Thyroid gland (tissue), 4 donors: ENCODE measurements at regions not wholly inside any gene's neighbourhood (a gene's known extent, or its start where the extent isn't known, plus 50 kb on each side); places are given as distances from the start of the nearest gene placed in this dataset.

Experiments used
- DNase-seq, 2 donors: peaks; one replicate each; pipeline ENCODE4 v3.0.0-alpha.2; 2019
- H3K27ac ChIP-seq, 3 donors: fragments of 200-600 bp; sonication (generic); 1 replicate in 2 of 3; 2 replicates in 1 of 3; pipeline ENCODE4 v1.5.1; 2016 to 2019; ENCODE audit warnings: mild to moderate bottlenecking in 1 of 3, moderate library complexity in 1 of 3
- H3K27me3 ChIP-seq: fragments of 200-600 bp; sonication (generic); one replicate; pipeline ENCODE4 v1.5.1; 2019
- H3K36me3 ChIP-seq, 2 donors: fragments of 200-600 bp; sonication (generic); one replicate each; pipeline ENCODE4 v1.5.1; 2016 to 2019
- H3K4me1 ChIP-seq, 2 donors: fragments of 200-600 bp; sonication (generic); one replicate each; pipeline ENCODE4 v1.5.1; 2017 to 2019
- H3K4me3 ChIP-seq, 3 donors: fragments of 200-600 bp; sonication (generic); replicated peaks in 1 of 3; 1 replicate in 2 of 3; 2 replicates in 1 of 3; pipeline ENCODE4 v1.5.1; 2016; ENCODE audit warnings: mild to moderate bottlenecking in 1 of 3
- H3K9me3 ChIP-seq: fragments of 200-600 bp; sonication (generic); one replicate; pipeline ENCODE4 v1.5.1; 2017
- CTCF ChIP-seq, 6 experiments: fragments of 200-600 bp in 3 of 6; fragments of 450-650 bp in 3 of 6; sonication (generic) in 3 of 6; IDR thresholded peaks; one replicate each; pipeline ENCODE4 v1.5.1; 2016 to 2019; ENCODE audit warnings: antibody characterized with exemption in 6 of 6, mild to moderate bottlenecking in 2 of 6, inconsistent platforms in 1 of 6, moderate library complexity in 1 of 6
- POLR2A ChIP-seq, 2 donors: fragments of 450-650 bp; IDR thresholded peaks; one replicate each; pipeline ENCODE4 v1.6.1; 2017; ENCODE audit warnings: antibody characterized with exemption in 2 of 2, mild to moderate bottlenecking in 2 of 2, moderate library complexity in 1 of 2
- WGBS, 2 donors: methylation state at CpG; one replicate each; pipeline ENCODE4 v1.1.5; 2017; 5-methylcytosine and 5-hydroxymethylcytosine counted together
- intact Hi-C: fragments of 100-400 bp; cut with DNase I; formaldehyde crosslinking; loops from one replicate; pipeline ENCODE4 v1.15.1; 2023

GRCh38 chr4:3648195-3648594 is 116.0 kb upstream of the LRPAP1 start:
- Histone ChIP-seq H3K27ac (no peak overlapping the region), H3K27me3 (no peaks in the 10 kb centered on the region), H3K36me3 (no peaks in the 10 kb centered on the region), H3K4me1 (no peaks in the 10 kb centered on the region), H3K9me3 (no peaks in the 10 kb centered on the region), H3K4me3 (no peak overlapping the region)
- DNase-seq, result no peak
- TF ChIP-seq POLR2A (IDR thresholded peaks at IDR 0.05) (no peak), CTCF (IDR thresholded peaks at IDR 0.05) (no peak)
- intact Hi-C loops, result no loop called here
- WGBS, 2 donors, result 83 to 90% methylated on average over 16 of the region's 16 CpGs

DNA sequence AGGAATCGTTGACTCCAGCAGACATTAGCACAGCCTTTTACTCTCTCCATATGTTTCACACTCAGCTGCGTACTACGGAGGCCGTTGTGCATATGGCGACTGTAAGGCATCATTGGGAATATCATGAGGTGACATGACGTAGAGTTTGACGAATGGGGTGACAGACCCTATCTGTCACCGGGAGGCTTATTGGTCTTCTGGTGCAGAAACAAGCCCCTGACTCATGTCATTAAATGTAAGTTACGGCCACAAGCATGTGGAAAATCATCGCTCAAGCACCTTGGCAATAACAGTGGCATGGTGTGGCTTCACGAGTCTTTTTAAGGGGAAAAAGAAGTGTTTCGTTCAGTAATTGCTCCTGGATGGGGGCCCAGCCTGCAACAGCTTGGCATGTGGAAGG is 115.2 kb upstream of the LRPAP1 start:
- WGBS, 2 donors, result 87 to 91% methylated on average over 12 of the region's 12 CpGs
- intact Hi-C loops, result no loop called here
- Histone ChIP-seq H3K9me3 (no peaks in the 10 kb centered on the region), H3K36me3 (no peaks in the 10 kb centered on the region), H3K27me3 (no peaks in the 10 kb centered on the region), H3K27ac (no peak overlapping the region), H3K4me1 (no peaks in the 10 kb centered on the region), H3K4me3 (no peak overlapping the region)
- TF ChIP-seq CTCF (IDR thresholded peaks at IDR 0.05), result no peak
- TF ChIP-seq POLR2A (IDR thresholded peaks at IDR 0.05), result no peak
- no peak for DNase-seq

DNA sequence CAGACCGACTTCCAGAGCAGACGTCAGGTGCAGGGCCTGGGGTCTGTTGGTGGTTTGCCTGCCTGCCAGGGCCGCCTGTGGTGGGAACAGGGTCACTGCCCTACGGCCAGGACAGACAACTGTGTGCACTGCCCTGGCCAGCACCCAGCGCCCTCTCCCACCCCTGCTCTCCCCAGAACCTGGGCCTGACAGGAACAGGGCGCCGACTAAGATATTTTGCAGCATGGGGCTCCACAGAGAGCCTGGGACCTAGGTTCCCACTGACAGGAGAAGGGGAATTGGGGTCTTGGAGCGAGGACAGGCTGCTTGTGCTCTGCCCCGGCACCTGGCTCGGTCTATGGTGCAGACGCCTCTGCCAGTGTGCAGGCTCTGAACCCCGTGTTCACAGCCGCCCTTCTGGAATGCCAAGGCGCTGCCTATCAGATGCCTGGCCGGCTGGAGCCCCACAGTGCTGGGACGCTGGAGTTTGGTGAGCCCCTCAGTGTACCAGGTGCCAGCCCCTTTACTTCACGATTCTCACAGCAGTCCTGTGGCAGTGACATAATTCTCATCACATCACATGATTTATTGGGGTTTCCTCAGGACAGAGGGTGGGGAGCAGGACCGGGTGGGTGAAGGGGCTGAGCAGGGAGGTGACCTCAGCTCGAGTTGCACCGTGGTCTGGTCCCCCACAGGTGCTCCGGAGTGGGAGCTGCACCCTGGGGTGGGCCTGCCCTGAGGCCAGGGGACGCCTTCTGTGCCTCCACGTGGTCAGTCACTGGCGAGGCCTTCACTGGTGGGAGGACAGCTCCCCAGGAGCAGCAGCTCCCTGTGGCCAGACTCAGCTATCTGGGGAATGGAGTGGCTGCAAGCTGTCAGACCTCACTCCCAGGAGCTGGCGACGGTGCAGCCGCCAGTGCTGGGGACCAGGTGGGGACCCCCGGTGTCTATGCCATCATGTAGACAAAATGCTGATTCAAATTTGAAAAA is 113.8 kb upstream of the LRPAP1 start:
- Histone ChIP-seq H3K4me3 (no peak overlapping the region), H3K4me1 (no peaks in the 10 kb centered on the region), H3K27me3 (no peaks in the 10 kb centered on the region), H3K36me3 (no peaks in the 10 kb centered on the region), H3K9me3 (no peaks in the 10 kb centered on the region), H3K27ac (no peak overlapping the region)
- no peak for DNase-seq
- WGBS, 2 donors, result 73 to 74% methylated on average over 15 to 17 of the region's 28 CpGs
- intact Hi-C loops, result no loop called here
- TF ChIP-seq POLR2A (IDR thresholded peaks at IDR 0.05) (no peak), CTCF (IDR thresholded peaks at IDR 0.05) (no peak)

DNA sequence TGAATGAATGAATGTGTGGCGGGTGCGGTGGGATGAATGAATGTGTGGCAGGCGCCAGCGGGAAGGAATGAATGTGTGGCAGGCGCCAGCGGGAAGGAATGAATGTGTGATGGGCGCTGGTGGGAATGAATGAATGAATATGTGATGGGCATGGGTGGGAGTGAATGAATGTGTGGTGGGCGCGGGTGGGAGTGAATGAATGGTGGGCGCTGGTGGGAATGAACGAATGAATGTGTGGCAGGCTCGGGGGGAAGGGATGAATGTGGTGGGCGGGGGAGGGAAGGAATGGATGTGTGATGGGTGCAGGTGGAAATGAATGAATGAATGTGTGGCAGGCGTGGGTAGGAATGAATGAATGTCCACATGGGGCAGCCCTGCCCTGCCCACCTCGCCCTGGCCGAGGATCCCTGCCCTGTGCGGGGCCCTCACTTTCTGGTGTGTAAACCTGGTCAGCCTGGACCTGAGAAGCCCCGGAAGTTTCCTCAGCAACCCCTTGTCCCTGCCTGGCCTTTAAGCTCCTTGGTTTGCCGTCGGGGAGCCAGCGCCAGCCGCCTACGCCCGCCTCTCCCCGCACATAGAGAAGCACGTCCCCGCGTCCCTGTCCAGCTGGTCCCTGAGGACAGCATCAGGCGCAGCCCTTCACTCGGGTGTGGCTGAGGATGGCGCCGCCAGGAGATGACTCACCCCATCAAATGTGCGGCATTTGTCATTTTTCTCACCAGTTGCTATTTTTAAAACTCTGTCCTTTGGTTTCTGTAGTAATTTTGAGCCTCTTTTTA is 112.8 kb upstream of the LRPAP1 start:
- Histone ChIP-seq H3K36me3 (no peaks in the 10 kb centered on the region), H3K27me3 (no peaks in the 10 kb centered on the region), H3K9me3 (no peaks in the 10 kb centered on the region), H3K27ac (no peak overlapping the region), H3K4me3 (no peak overlapping the region), H3K4me1 (no peaks in the 10 kb centered on the region)
- intact Hi-C loops, result no loop called here
- no peak for TF ChIP-seq POLR2A (IDR thresholded peaks at IDR 0.05)
- TF ChIP-seq CTCF (IDR thresholded peaks at IDR 0.05), result no peak
- no peak for DNase-seq
- 68 to 72% methylated on average over 33 of the region's 33 CpGs for WGBS, 2 donors
